B cell (primary cell): ENCODE measurements at regions not wholly inside any gene's neighbourhood (a gene's known extent, or its start where the extent isn't known, plus 50 kb on each side); places are given as distances from the start of the nearest gene placed in this dataset.

Source experiments
- ATAC-seq: fragments of 200-7000 bp; cut with Tn5 transposase; one replicate; pipeline ENCODE4 v1.10.0; 2021; ENCODE audit warnings: low read depth, mild to moderate bottlenecking, moderate number of reproducible peaks, moderate library complexity
- CTCF ChIA-PET: fragments of 350-600 bp; sonication (Branson Sonifier 250); formaldehyde crosslinking; loops from one replicate; lab custom pipeline; 2021; ENCODE audit warnings: antibody characterized with exemption, inconsistent platforms; lab: Charles Lee
- POLR2A ChIA-PET: fragments of 350-600 bp; sonication (Branson Sonifier 250); formaldehyde crosslinking; loops from one replicate; lab custom pipeline; 2021; ENCODE audit warnings: antibody characterized with exemption; lab: Charles Lee
- DNase-seq: peaks from one replicate; pipeline ENCODE4 v3.0.0; 2013
- H2AFZ ChIP-seq: 2 replicates; pipeline ENCODE4 v1.6.1; 2012; ENCODE audit warnings: mild to moderate bottlenecking, low read depth, low read length; ENCODE audit not compliant: insufficient read depth, poor library complexity, severe bottlenecking
- H3K27ac ChIP-seq, 2 donors: 1 replicate in 1 of 2; 2 replicates in 1 of 2; pipeline ENCODE4 v1.5.1; 2012 to 2013; ENCODE audit warnings: low read length in 2 of 2, mild to moderate bottlenecking in 2 of 2, moderate library complexity in 1 of 2
- H3K27me3 ChIP-seq, 4 experiments: fragments of 200-600 bp in 1 of 4; sonication (generic) in 1 of 4; replicated peaks in 1 of 4; 1 replicate in 2 of 4; 2 replicates in 2 of 4; pipeline versions ENCODE4 v1.6.1 to v1.7.0; 2013 to 2016; ENCODE audit warnings: low read length in 3 of 4, mild to moderate bottlenecking in 2 of 4, mixed read lengths in 1 of 4, moderate library complexity in 1 of 4; ENCODE audit not compliant: insufficient read depth in 4 of 4, control insufficient read depth in 3 of 4; ENCODE audit errors: control extremely low read depth in 1 of 4
- H3K36me3 ChIP-seq, 2 experiments: replicated peaks in 1 of 2; 1 replicate in 1 of 2; 2 replicates in 1 of 2; pipeline versions ENCODE4 v1.6.1 to v1.7.1; 2013; ENCODE audit warnings: low read length in 1 of 2; ENCODE audit not compliant: insufficient read depth in 2 of 2, control insufficient read depth in 1 of 2; ENCODE audit errors: control extremely low read depth in 1 of 2, extremely low read depth in 1 of 2
- H3K4me1 ChIP-seq, 2 donors: fragments of 200-600 bp in 1 of 2; sonication (generic) in 1 of 2; 1 replicate in 1 of 2; 2 replicates in 1 of 2; pipeline versions ENCODE4 v1.5.1 to v1.6.1; 2013 to 2017; ENCODE audit warnings: low read length in 2 of 2; ENCODE audit not compliant: control insufficient read depth in 2 of 2, insufficient read depth in 2 of 2
- H3K4me2 ChIP-seq: replicated peaks from 2 replicates; pipeline ENCODE3; 2012; ENCODE audit warnings: mild to moderate bottlenecking, low read depth, low read length; ENCODE audit not compliant: poor library complexity, severe bottlenecking
- H3K4me3 ChIP-seq, 5 experiments: fragments of 200-600 bp in 1 of 5; sonication (generic) in 1 of 5; 1 replicate in 3 of 5; 2 replicates in 2 of 5; pipeline versions ENCODE4 v1.5.1 to v1.7.0; 2011 to 2016; ENCODE audit warnings: low read length in 4 of 5, mild to moderate bottlenecking in 4 of 5, low read depth in 2 of 5, control low read depth in 1 of 5, moderate library complexity in 1 of 5; ENCODE audit not compliant: insufficient read depth in 1 of 5; ENCODE audit errors: control extremely low read depth in 1 of 5, extremely low read depth in 1 of 5
- H3K79me2 ChIP-seq: fragments of 200-600 bp; sonication (generic); one replicate; pipeline ENCODE4 v1.6.0; 2016; ENCODE audit warnings: low read length; ENCODE audit not compliant: control insufficient read depth, insufficient read depth
- H3K9ac ChIP-seq: fragments of 200-600 bp; sonication (generic); 2 replicates; pipeline ENCODE4 v1.6.1; 2017; ENCODE audit warnings: mild to moderate bottlenecking, low read length, moderate library complexity
- H3K9me3 ChIP-seq, 3 donors: one replicate each; pipeline versions ENCODE4 v1.6.1 to v1.7.1; 2013; ENCODE audit warnings: low read length in 2 of 3; ENCODE audit not compliant: control insufficient read depth in 2 of 3, insufficient read depth in 1 of 3; ENCODE audit errors: control extremely low read depth in 1 of 3
- H4K20me1 ChIP-seq: 2 replicates; pipeline ENCODE4 v1.6.0; 2012; ENCODE audit warnings: mild to moderate bottlenecking, low read length; ENCODE audit not compliant: insufficient read depth, control insufficient read depth, poor library complexity, severe bottlenecking
- H3K27ac Mint-ChIP-seq: one replicate; pipeline ENCODE4 v1.8.0; 2021; ENCODE audit warnings: mixed read lengths
- H3K27me3 Mint-ChIP-seq: one replicate; pipeline ENCODE4 v1.8.0; 2021; ENCODE audit warnings: mixed read lengths
- H3K4me1 Mint-ChIP-seq: one replicate; pipeline ENCODE4 v1.8.0; 2021; ENCODE audit warnings: mixed read lengths
- H3K4me3 Mint-ChIP-seq: one replicate; pipeline ENCODE4 v1.8.0; 2021; ENCODE audit warnings: mixed read lengths
- H3K9me3 Mint-ChIP-seq: one replicate; pipeline ENCODE4 v1.8.0; 2022; ENCODE audit warnings: mixed read lengths; ENCODE audit not compliant: insufficient read depth
- EZH2 ChIP-seq: IDR thresholded peaks from 2 replicates; pipeline ENCODE4 v1.6.1; 2012; ENCODE audit warnings: borderline replicate concordance, low read depth, mild to moderate bottlenecking, moderate library complexity, low read length; ENCODE audit not compliant: insufficient read depth, poor library complexity, severe bottlenecking
- WGBS: methylation state at CpG from one replicate; pipeline ENCODE4 v1.1.5; 2013; ENCODE audit warnings: missing lambda C conversion rate; ENCODE audit not compliant: insufficient coverage; 5-methylcytosine and 5-hydroxymethylcytosine counted together
- intact Hi-C: fragments of 100-400 bp; cut with micrococcal nuclease; formaldehyde crosslinking; loops from one replicate; pipeline ENCODE4 v1.10.0; 2022
- TF ChIP-seq, protein P1 (sequence below): fragments of 200-600 bp; IDR thresholded peaks from one replicate; pipeline ENCODE4 v1.8.0; 2022; ENCODE audit warnings: antibody characterized with exemption, mild to moderate bottlenecking

DNA sequence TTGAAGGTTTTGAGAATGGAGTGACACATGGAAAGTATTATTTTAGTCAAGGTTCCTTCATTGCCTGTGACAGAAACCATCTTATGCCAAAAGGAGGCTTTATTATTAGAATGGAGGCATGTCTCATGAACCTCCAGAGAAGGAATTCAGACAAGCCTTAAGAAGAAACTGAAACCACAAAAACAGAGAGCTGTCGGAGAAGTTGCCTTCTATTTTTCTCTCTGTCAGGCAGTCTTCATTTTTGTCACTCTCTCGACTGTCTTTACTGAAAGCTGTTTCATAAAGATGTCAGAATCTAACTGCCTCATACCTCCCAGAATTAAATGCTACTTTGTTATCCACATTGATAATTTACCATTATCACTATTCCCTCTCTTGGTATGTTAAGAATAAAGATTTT, 434.7 kb upstream of the ADGRL4 start:
- no peak overlapping the region for H3K4me3 ChIP-seq
- DNase-seq (no peak), ATAC-seq (no peak)
- intact Hi-C loops = no loop called here
- H3K27me3 ChIP-seq = no peaks in the 10 kb centered on the region
- TF ChIP-seq, protein P1, sequence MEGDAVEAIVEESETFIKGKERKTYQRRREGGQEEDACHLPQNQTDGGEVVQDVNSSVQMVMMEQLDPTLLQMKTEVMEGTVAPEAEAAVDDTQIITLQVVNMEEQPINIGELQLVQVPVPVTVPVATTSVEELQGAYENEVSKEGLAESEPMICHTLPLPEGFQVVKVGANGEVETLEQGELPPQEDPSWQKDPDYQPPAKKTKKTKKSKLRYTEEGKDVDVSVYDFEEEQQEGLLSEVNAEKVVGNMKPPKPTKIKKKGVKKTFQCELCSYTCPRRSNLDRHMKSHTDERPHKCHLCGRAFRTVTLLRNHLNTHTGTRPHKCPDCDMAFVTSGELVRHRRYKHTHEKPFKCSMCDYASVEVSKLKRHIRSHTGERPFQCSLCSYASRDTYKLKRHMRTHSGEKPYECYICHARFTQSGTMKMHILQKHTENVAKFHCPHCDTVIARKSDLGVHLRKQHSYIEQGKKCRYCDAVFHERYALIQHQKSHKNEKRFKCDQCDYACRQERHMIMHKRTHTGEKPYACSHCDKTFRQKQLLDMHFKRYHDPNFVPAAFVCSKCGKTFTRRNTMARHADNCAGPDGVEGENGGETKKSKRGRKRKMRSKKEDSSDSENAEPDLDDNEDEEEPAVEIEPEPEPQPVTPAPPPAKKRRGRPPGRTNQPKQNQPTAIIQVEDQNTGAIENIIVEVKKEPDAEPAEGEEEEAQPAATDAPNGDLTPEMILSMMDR = no peak
- TF ChIP-seq EZH2 = no peak
- H2AFZ ChIP-seq = no peak overlapping the region
- H3K27ac ChIP-seq = no peak overlapping the region
- Mint-ChIP-seq H3K4me3 (no peak overlapping the region), H3K4me1 (no peaks in the 10 kb centered on the region), H3K9me3 (no peaks in the 10 kb centered on the region), H3K27ac (no peak overlapping the region), H3K27me3 (no peaks in the 10 kb centered on the region)
- no peaks in the 10 kb centered on the region for H3K79me2 ChIP-seq
- peaks cover 0 to 2% (median 0%) of the 10 kb centered on the region in 3 donors for H3K9me3 ChIP-seq
- no peaks in the 10 kb centered on the region for H3K36me3 ChIP-seq
- no peak overlapping the region for H3K4me2 ChIP-seq
- H3K4me1 ChIP-seq = no peaks in the 10 kb centered on the region
- ChIA-PET POLR2A (no interaction called here), CTCF (no interaction called here)
- WGBS = 89% methylated on average over 1 of the region's 2 CpGs
- H3K9ac ChIP-seq = no peak overlapping the region
- H4K20me1 ChIP-seq = no peaks in the 10 kb centered on the region

DNA sequence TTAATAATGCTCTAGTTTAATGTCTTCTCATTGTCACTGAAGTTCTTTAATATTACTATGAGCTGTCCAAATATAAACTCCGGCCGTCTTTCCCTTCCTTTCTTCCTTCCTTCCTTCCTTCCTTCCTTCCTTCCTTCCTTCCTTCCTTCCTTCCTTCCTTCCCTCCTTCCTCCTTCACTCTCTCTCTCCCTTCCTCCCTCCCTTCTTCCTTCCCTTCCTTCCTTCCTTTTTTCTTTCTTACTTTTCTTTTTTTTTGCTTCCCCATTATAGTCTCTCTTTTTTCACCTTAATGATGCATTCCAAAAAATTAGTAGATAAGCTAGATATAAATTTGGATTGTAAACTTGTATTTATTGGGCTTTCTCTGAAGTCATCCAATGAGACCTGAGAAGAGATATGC, 431.0 kb upstream of the ADGRL4 start:
- peaks cover 0 to 1% (median 0%) of the 10 kb centered on the region in 3 donors for H3K9me3 ChIP-seq
- Mint-ChIP-seq H3K4me1 (no peaks in the 10 kb centered on the region), H3K27me3 (no peaks in the 10 kb centered on the region), H3K9me3 (no peaks in the 10 kb centered on the region), H3K27ac (no peak overlapping the region), H3K4me3 (no peak overlapping the region)
- no peaks in the 10 kb centered on the region for H4K20me1 ChIP-seq
- DNase-seq (no peak), ATAC-seq (no peak)
- H3K4me3 ChIP-seq = no peak overlapping the region
- H2AFZ ChIP-seq = no peak overlapping the region
- no peak overlapping the region for H3K9ac ChIP-seq
- CTCF ChIA-PET = no interaction called here
- no peaks in the 10 kb centered on the region for H3K27me3 ChIP-seq
- POLR2A ChIA-PET = no interaction called here
- no peaks in the 10 kb centered on the region for H3K79me2 ChIP-seq
- no CpG with 5 or more reads among the region's 2 CpGs for WGBS
- H3K27ac ChIP-seq = no peak overlapping the region
- no peaks in the 10 kb centered on the region for H3K36me3 ChIP-seq
- no peak for TF ChIP-seq EZH2
- TF ChIP-seq, protein P1 = no peak
- intact Hi-C loops = no loop called here
- no peaks in the 10 kb centered on the region for H3K4me1 ChIP-seq
- no peak overlapping the region for H3K4me2 ChIP-seq
